ENCODE measurements at regions not wholly inside any gene's neighbourhood (a gene's known extent, or its start where the extent isn't known, plus 50 kb on each side); places are given as distances from the start of the nearest gene placed in this dataset.

DNA sequence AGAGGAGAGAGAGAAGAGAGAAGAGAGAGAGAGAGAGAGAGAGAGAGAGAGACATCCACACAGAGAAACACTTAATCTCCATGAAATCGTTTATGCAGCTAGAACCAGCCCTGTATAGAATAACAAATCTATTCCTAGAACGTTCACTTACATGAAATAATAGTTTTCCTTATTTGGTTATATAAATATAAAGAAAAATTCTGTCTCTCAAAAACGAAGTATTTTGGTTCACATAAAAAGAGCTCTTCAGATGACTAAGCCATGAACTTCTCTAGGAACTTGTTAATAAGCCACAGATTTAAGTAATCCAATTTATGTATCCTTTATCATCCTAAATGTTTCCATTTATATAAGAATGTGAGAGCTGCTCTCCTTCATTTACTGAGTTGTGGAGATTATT is 1315.1 kb upstream of the PCDH7 start:
- no peak for DNase-seq

- no peak for DNase-seq
These were observed 1304.4 kb upstream of the PCDH7 start for GRCh38 chr4:29415771-29416170.

DNA sequence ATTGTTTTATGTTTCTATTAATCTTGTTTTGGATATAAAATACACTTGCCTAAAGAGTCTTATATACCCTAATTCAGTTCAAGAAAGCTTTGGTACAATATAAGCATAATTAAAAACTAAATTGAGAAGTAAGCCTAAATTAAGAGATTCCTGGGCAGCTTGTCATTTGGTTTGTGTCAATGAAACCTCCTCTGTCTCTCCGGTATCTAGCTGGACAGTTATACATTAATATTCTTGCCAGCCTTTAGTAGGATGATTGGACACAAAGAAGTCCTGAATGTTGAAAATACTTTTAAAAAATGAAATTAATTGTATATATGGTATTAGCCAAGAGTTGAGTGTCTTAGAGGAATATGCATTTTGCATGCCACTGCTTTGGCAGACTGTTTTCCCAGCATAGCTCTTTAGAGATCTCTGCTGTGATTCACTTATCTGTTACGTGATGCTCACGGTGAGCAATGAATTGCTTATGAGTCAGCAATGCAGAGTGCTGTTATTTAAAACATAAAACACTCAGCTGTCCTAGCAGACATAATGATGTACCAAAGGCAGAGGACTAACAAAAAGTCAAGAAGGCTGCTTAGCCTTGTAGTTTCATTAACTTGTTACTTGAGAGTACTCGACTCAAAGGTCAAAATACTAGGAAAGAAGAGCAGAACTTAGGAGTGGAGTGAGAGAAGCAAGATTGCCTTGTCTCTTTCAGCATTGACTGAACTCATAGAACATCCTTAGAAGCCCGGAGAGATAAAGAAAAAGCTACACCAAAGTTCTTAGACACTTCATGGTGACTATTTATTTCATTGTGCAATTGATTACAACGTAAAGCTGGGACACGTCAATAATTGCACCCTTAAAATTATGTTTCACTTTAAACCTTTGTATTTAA is 1296.1 kb upstream of the PCDH7 start:
- no peak for DNase-seq

DNA sequence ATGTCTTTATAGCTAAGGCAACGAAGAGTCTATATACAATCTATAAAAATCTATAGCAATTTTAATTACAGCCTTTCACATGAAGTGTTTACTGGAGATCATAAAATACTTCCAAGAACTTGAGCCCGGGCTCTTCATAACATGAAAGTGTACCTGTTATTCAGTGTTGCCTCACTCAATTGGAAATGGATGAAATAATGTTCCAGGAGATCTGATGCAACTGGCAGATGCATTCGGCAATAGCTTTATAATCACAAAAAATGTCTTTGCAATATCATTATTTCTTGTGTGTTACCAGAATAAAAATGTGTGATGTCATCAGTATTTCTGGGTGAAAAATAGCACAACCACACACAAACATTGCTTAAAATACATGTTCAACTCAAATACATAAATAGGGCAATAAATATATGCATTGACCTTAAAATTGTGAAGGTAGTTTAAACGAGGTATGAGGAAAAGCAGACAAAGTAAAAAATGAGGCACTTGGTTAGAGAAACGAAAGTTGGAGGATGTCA is 1266.8 kb upstream of the PCDH7 start:
- no peak for DNase-seq

- no peak for DNase-seq
These were observed 1260.2 kb upstream of the PCDH7 start for GRCh38 chr4:29459926-29460325.

DNA sequence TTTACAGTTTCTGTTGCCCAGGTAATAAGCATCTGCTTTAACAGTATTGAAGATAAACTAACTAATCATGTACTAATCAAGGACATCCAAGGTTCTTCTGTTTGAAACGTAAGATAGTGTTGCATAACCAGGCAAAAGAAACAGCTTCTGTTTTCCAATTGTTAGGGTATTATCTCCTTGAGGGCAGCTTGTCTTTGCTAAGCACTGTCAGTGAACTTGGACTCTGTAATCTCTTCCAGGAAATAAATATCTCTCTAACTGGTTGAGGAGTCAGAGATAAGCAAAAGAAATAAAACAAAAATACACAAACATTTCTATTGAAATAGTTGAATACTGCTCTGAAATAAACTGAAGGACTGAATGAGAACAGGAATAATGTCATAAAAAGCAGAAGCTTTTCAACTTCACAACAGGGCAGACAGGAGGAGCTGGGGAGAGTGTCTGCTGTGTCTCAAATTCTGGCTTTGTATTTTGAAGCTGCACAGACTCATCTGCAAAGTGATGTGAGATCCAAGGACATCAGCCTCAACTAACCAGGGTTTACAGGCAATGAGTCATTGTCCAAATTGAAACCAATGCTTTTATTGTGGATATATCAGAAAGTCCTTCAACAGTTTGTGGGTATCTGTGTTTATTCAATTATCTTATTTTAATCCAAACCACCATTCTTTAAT is 1253.0 kb upstream of the PCDH7 start:
- DNase-seq: no peak

Data from right forelimb (tissue), 1 donor.